Lung (tissue), 11 donors: ENCODE measurements at regions not wholly inside any gene's neighbourhood (a gene's known extent, or its start where the extent isn't known, plus 50 kb on each side); places are given as distances from the start of the nearest gene placed in this dataset.

Source experiments
- ATAC-seq: fragments of 200-7000 bp; cut with Tn5 transposase; one replicate; pipeline ENCODE4 v1.9.1; 2020; ENCODE audit warnings: moderate number of reproducible peaks; ENCODE audit not compliant: insufficient read depth, low FRiP score
- DNase-seq, 3 donors: peaks; one replicate each; pipeline ENCODE4 v3.0.0-alpha.2; 2013 to 2017
- H3K27ac ChIP-seq, 2 donors: one replicate each; pipeline ENCODE4 v1.5.1; 2013; ENCODE audit warnings: mild to moderate bottlenecking in 2 of 2, moderate library complexity in 2 of 2, control low read depth in 1 of 2, inconsistent platforms in 1 of 2, low read depth in 1 of 2, low read length in 1 of 2
- H3K27me3 ChIP-seq, 3 donors: one replicate each; pipeline ENCODE4 v1.5.1; 2013; ENCODE audit warnings: low read length in 2 of 3; ENCODE audit not compliant: control insufficient read depth in 3 of 3, insufficient read depth in 3 of 3
- H3K36me3 ChIP-seq, 4 donors: one replicate each; pipeline ENCODE4 v1.5.1; 2013; ENCODE audit warnings: low read length in 4 of 4, mild to moderate bottlenecking in 1 of 4, moderate library complexity in 1 of 4; ENCODE audit not compliant: control insufficient read depth in 4 of 4, insufficient read depth in 4 of 4
- H3K4me1 ChIP-seq, 5 donors: one replicate each; pipeline ENCODE4 v1.5.1; 2013; ENCODE audit warnings: low read length in 5 of 5, mild to moderate bottlenecking in 2 of 5, moderate library complexity in 1 of 5; ENCODE audit not compliant: control insufficient read depth in 5 of 5, insufficient read depth in 5 of 5
- H3K4me3 ChIP-seq: one replicate; pipeline ENCODE4 v1.5.1; 2013; ENCODE audit warnings: mild to moderate bottlenecking, control low read depth, moderate library complexity
- H3K9ac ChIP-seq, 2 donors: one replicate each; pipeline ENCODE4 v1.5.1; 2013; ENCODE audit warnings: low read length in 2 of 2, control low read depth in 1 of 2; ENCODE audit not compliant: insufficient read depth in 1 of 2
- H3K9me3 ChIP-seq, 4 donors: one replicate each; pipeline ENCODE4 v1.5.1; 2013; ENCODE audit warnings: low read length in 3 of 4, mild to moderate bottlenecking in 1 of 4, moderate library complexity in 1 of 4; ENCODE audit not compliant: control insufficient read depth in 4 of 4, insufficient read depth in 3 of 4
- WGBS, 2 donors: extraction: QIAGEN DNeasy Blood & Tissue Kit; methylation state at CpG; one replicate each; pipeline ENCODE4 v1.1.7; 2013; 5-methylcytosine and 5-hydroxymethylcytosine counted together
- TF ChIP-seq, protein P1 (sequence below): IDR thresholded peaks from 2 replicates; pipeline ENCODE4 v1.5.1; 2012; ENCODE audit warnings: mild to moderate bottlenecking; ENCODE audit errors: control extremely low read depth, extremely low read depth
- donor health status: control.
- donor health status: control.
- donor health status: Bipolar disorder and iron deficiency.
- donor health status: healthy.
- donor health status: DM: yes; HTN: yes; CAD: no.

- DNase-seq (no peak), ATAC-seq (no peak)
- H3K36me3 ChIP-seq: no peaks in the 10 kb centered on the region
- H3K9ac ChIP-seq: no peak overlapping the region
- H3K4me1 ChIP-seq: no peaks in the 10 kb centered on the region
- H3K27me3 ChIP-seq: no peaks in the 10 kb centered on the region
- TF ChIP-seq, protein P1, sequence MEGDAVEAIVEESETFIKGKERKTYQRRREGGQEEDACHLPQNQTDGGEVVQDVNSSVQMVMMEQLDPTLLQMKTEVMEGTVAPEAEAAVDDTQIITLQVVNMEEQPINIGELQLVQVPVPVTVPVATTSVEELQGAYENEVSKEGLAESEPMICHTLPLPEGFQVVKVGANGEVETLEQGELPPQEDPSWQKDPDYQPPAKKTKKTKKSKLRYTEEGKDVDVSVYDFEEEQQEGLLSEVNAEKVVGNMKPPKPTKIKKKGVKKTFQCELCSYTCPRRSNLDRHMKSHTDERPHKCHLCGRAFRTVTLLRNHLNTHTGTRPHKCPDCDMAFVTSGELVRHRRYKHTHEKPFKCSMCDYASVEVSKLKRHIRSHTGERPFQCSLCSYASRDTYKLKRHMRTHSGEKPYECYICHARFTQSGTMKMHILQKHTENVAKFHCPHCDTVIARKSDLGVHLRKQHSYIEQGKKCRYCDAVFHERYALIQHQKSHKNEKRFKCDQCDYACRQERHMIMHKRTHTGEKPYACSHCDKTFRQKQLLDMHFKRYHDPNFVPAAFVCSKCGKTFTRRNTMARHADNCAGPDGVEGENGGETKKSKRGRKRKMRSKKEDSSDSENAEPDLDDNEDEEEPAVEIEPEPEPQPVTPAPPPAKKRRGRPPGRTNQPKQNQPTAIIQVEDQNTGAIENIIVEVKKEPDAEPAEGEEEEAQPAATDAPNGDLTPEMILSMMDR: no peak
- no peak overlapping the region for H3K27ac ChIP-seq
- H3K9me3 ChIP-seq: no peaks in the 10 kb centered on the region
- no peak overlapping the region for H3K4me3 ChIP-seq
- WGBS, 2 donors: 79 to 82% methylated on average over 14 of the region's 14 CpGs
Measured at GRCh38 chr10:117762126-117762818, 219.7 kb downstream of the EMX2 start.

- H3K9ac ChIP-seq: no peak overlapping the region
- H3K4me1 ChIP-seq: no peaks in the 10 kb centered on the region
- no peak overlapping the region for H3K4me3 ChIP-seq
- H3K27ac ChIP-seq: no peak overlapping the region
- TF ChIP-seq, protein P1: no peak
- no peak for DNase-seq
- H3K9me3 ChIP-seq: no peaks in the 10 kb centered on the region
- no peaks in the 10 kb centered on the region for H3K27me3 ChIP-seq
- H3K36me3 ChIP-seq: no peaks in the 10 kb centered on the region
- 63 to 67% methylated on average over 9 of the region's 9 CpGs for WGBS, 2 donors
- ATAC-seq: no peak
Measured at GRCh38 chr10:117762819-117763172, 220.2 kb downstream of the EMX2 start.

DNA sequence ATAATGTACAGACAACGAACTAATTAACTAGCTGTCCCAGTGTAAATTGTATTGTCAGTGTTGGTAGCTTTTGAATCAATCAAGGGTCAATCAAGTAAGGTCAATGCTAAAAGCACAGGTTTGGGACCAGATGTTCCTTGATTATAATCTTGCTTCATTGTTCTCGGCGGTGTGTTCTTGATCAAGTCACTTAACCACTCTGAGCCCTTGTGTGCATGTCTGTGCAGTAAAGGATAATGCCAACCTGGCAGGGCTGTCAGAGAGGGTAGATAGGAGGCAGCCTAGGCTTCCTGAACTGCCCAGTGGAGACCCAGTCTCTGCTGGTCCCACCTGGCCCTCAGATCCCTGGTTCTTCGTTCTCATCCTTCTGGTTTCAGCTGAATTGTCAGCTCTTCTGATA lies 221.0 kb downstream of the EMX2 start:
- Histone ChIP-seq H3K27me3 (no peaks in the 10 kb centered on the region), H3K9me3 (peaks cover 0 to 1% (median 0%) of the 10 kb centered on the region in 4 donors), H3K9ac (no peak overlapping the region), H3K27ac (no peak overlapping the region), H3K36me3 (no peaks in the 10 kb centered on the region), H3K4me3 (no peak overlapping the region), H3K4me1 (no peaks in the 10 kb centered on the region)
- ATAC-seq: no peak
- TF ChIP-seq, protein P1: no peak
- DNase-seq: no peak
- WGBS, 2 donors: 76 to 91% methylated on average over 4 of the region's 4 CpGs
